ENCODE measurements at regions not wholly inside any gene's neighbourhood (a gene's known extent, or its start where the extent isn't known, plus 50 kb on each side); places are given as distances from the start of the nearest gene placed in this dataset.

- no peaks in the 10 kb centered on the region for H3K27me3 ChIP-seq (ENCODE audit: insufficient read depth, poor library complexity, severe bottlenecking)
- DNase-seq (ENCODE audit: low read depth in 1 of 2, low spot score in 1 of 2) = no peak
- H3K27ac ChIP-seq (replicated peaks) = no peak overlapping the region
- no peak for TF ChIP-seq REST (IDR thresholded peaks at IDR 0.05; ENCODE audit: insufficient replicate concordance, low read depth)
- TF ChIP-seq CTCF (IDR thresholded peaks at IDR 0.05; ENCODE audit: insufficient read depth, low read length) = no peak
- TF ChIP-seq SPI1 (IDR thresholded peaks at IDR 0.05; ENCODE audit: borderline replicate concordance, low read depth) = no peak
- no peak for TF ChIP-seq POLR2AphosphoS5 (IDR thresholded peaks at IDR 0.05; ENCODE audit: low read depth)
- TF ChIP-seq GABPA (IDR thresholded peaks at IDR 0.05; ENCODE audit: low read depth) = no peak
- H3K4me3 ChIP-seq (replicated peaks; ENCODE audit: insufficient read depth, low read length) = no peak overlapping the region
These were observed 389.0 kb downstream of the TAF11L14 start for GRCh38 chr5:18023275-18023674.

GRCh38 chr5:18023986-18024385 lies 389.7 kb downstream of the TAF11L14 start:
- Histone ChIP-seq H3K4me3 (replicated peaks; ENCODE audit: insufficient read depth, low read length) (no peak overlapping the region), H3K27me3 (ENCODE audit: insufficient read depth, poor library complexity, severe bottlenecking) (no peaks in the 10 kb centered on the region), H3K27ac (replicated peaks) (no peak overlapping the region)
- TF ChIP-seq GABPA (IDR thresholded peaks at IDR 0.05; ENCODE audit: low read depth) = no peak
- no peak for TF ChIP-seq SPI1 (IDR thresholded peaks at IDR 0.05; ENCODE audit: borderline replicate concordance, low read depth)
- TF ChIP-seq CTCF (IDR thresholded peaks at IDR 0.05; ENCODE audit: insufficient read depth, low read length) = no peak
- TF ChIP-seq REST (IDR thresholded peaks at IDR 0.05; ENCODE audit: insufficient replicate concordance, low read depth) = no peak
- no peak for TF ChIP-seq POLR2AphosphoS5 (IDR thresholded peaks at IDR 0.05; ENCODE audit: low read depth)
- no peak for DNase-seq (ENCODE audit: low read depth in 1 of 2, low spot score in 1 of 2)

GRCh38 chr5:18024542-18024941 lies 390.3 kb downstream of the TAF11L14 start:
- H3K4me3 ChIP-seq (replicated peaks; ENCODE audit: insufficient read depth, low read length) = no peak overlapping the region
- H3K27me3 ChIP-seq (ENCODE audit: insufficient read depth, poor library complexity, severe bottlenecking) = no peaks in the 10 kb centered on the region
- TF ChIP-seq SPI1 (IDR thresholded peaks at IDR 0.05; ENCODE audit: borderline replicate concordance, low read depth) (no peak), CTCF (IDR thresholded peaks at IDR 0.05; ENCODE audit: insufficient read depth, low read length) (no peak), REST (IDR thresholded peaks at IDR 0.05; ENCODE audit: insufficient replicate concordance, low read depth) (no peak), GABPA (IDR thresholded peaks at IDR 0.05; ENCODE audit: low read depth) (no peak), POLR2AphosphoS5 (IDR thresholded peaks at IDR 0.05; ENCODE audit: low read depth) (no peak)
- H3K27ac ChIP-seq (replicated peaks) = no peak overlapping the region
- no peak for DNase-seq (ENCODE audit: low read depth in 1 of 2, low spot score in 1 of 2)

All from HL-60 (cell line).